Heart left ventricle (tissue), 13 donors: ENCODE measurements at regions not wholly inside any gene's neighbourhood (a gene's known extent, or its start where the extent isn't known, plus 50 kb on each side); places are given as distances from the start of the nearest gene placed in this dataset.

Experiments
- CTCF ChIP-seq, 12 donors: fragments of 200-600 bp; sonication (generic) in 4 of 12; IDR thresholded peaks; one replicate each; pipeline versions ENCODE4 v1.5.0 to v1.8.0; 2018 to 2022; ENCODE audit warnings: antibody characterized with exemption in 12 of 12, mild to moderate bottlenecking in 5 of 12
- POLR2A ChIP-seq, 2 donors: fragments of 450-650 bp; IDR thresholded peaks; one replicate each; pipeline ENCODE4 v1.6.1; 2017; ENCODE audit warnings: antibody characterized with exemption in 2 of 2, mild to moderate bottlenecking in 2 of 2, moderate library complexity in 2 of 2
- donor health status: ischemic (EF 13 %, LVEDD 7.1; RV severe dilation, severe dysfunction).
- donor health status: DM: no; HTN: yes; CAD: no.
- donor health status: DM: no; HTN: no; CAD: no.
- donor health status: ischemic (EF 25% LVEDD 6.9; RV normal size, moderate dysfunction).
- donor health status: ischemic (EF 25% LVEDD 5.7; RV mildly dilated, moderate dysfunction).
- donor health status: ischemic (EF 35%, LVEDD 5.7; RV mildly dilated, moderate dysfunction).
- donor health status: nonischemic (EF 11% LVEDD 7.7; RV severe dilation, severe dysfunction).
- donor health status: DM: yes; HTN: yes; CAD: no.
- donor health status: PGD.
- donor health status: ischemic (EF 29% LVEDD 5.4; RV normal size, mild dysfunction).
- donor health status: nonischemic (EF 23%, LVEDD 6.1; RV moderate dilation, normal function).

- TF ChIP-seq POLR2A (IDR thresholded peaks at IDR 0.05) (no peak), CTCF (IDR thresholded peaks at IDR 0.05) (no peak)
Measured at GRCh38 chr5:127170918-127171600, 97.8 kb upstream of the C5orf63 start.
